GM21825 (cell line): ENCODE measurements at regions not wholly inside any gene's neighbourhood (a gene's known extent, or its start where the extent isn't known, plus 50 kb on each side); places are given as distances from the start of the nearest gene placed in this dataset.
"Not testable (repeated sequence)": the region's sequence is repeated elsewhere in the genome, so short reads cannot be mapped to it uniquely, and the experiment has no call there.

Source experiments
- ATAC-seq: cut with Tn5 transposase; IDR thresholded peaks from one replicate; pipeline ENCODE4 v1.9.1; 2021; ENCODE audit warnings: mild to moderate bottlenecking, moderate library complexity; ENCODE audit not compliant: unreplicated experiment

DNA sequence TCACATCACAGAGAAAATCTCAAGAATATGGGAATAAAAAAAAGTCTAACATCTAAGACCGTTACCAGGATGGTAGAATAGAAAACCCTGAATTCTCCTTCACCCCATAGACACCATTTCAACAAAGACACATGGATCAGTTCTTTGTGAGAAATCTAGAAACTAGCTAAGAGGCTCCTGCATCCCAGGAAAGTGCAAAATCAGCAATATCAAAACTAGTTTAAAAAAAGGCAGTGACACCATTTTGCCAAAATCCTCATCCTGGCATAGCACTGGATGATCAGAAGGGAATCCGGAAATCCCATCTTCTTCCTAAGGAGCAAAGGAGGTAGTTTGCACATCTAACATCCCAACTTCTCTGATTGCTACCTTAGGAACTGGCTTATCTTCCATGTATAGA is 88.9 kb upstream of the MAGEE2 start:
- no peak for ATAC-seq

DNA sequence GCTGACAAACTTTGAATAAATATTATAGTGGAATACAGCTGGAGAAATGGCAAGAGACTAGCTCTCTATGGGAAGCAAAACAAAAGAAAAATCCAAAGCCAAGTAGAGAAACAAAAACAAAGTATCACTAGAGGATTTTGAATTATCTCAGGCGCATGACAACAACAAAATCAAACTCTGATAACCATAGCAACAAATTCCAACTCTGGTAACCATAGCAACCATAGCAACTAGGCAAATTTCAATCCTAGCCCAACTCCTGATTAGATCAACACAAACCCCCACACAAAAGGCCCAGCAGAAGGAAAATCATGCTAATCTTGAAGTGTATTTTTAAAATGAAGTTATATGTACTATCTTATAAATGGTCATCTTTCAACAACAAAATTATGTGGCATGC is 98.4 kb upstream of the MAGEE2 start:
- ATAC-seq, result no peak

DNA sequence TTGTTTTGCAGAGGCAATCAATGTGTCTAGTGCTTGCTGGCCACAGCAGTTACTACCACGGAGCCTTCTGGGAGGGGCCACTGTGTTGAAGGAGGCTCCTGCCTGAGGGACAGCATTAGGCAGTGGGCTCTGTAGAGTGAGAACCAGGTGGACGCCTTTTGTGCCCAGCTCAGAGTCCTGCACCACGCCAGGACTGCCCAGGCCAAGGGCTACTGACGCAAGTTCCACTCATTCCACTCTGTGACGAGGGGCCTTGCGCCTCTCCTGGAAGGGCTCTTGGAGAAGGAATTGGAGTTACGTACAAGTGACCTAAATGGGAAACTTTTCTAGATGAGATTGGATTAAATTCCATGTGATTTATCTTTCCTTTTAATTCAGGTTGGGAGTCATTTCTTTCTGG is 102.8 kb upstream of the MAGEE2 start:
- ATAC-seq, result no peak

DNA sequence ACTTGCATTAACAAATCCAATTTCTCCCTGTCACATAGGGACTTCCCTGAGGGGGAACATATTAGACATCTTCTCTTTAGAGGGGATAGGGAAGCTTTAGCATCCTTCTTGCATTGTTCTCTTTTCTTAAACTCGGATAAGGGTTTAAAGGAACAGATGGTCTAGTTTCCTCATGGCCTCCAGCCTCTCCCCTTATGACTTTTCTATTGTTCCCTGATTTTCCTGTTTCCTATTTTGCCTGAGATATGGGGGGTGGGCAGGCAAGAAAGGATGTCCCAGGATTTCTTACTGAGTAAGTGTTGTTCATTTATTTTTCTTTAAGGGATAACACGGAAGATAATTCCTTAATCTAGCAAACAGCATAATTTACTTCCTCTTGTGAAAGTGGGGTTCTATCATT is 107.7 kb upstream of the MAGEE2 start:
- ATAC-seq, result no peak

DNA sequence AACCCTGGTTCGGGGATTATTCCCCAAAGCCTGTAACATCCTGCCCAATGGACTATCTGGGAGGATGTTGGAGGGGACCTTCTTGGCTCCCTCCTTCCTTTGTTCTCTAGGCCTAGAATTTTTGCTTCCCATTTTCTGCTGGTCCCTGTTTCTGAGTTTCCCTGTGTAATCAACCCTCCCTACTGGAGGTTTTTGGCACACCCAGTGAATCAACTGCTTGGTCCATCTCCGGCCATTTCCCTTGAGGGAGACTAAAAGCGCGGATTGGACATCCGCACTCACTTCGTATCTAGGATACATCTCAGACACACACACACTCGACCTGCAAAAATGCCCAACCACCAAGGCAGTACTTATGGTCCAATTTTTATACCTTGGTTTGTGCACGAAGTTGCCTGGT is 108.2 kb upstream of the MAGEE2 start:
- ATAC-seq, result no peak

DNA sequence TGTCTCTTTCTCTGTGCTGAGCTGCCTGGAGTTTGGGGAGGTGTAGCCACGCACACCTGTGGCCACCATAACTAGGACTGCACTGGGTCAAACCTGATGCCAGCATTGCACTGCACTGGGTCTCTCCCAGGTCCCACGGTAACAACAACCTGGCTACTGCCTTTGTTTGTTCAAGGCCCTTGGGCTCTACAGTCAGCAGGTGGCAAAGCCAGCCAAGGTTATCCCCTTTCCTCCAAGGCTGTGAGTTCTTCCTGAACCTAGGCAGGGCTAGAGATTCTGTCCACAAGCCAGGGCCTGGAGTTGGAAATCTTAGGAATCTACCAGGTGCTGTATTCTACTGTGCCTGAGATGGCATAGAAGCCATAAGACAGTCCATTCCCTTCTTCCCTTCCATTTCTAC is 126.7 kb upstream of the MAGEE2 start:
- no peak for ATAC-seq

DNA sequence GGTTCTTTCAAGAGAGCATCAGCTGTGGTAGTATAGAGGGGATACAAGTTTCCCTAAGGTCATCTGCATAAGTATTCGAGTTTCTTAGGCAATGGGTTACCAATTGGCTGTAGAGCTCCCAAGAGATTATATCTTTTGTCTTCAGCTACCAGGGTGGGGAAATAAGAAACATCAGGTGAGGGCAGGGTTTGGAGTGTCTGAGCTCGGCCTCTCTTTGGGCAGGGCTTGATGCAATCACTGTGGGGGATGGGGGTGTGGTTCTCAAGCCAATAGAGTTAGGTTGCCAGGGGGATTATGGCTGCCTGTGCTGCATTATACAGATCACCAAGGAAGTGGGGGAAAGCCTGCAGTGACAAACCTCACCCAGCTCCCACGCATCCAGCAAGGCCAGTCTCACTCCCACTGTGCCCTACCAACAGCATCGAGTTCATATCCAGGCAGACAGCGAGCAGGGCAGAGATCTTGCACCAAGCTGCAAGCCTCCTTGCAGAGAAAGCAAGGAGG is 172.1 kb upstream of the MAGEE2 start:
- no peak for ATAC-seq

DNA sequence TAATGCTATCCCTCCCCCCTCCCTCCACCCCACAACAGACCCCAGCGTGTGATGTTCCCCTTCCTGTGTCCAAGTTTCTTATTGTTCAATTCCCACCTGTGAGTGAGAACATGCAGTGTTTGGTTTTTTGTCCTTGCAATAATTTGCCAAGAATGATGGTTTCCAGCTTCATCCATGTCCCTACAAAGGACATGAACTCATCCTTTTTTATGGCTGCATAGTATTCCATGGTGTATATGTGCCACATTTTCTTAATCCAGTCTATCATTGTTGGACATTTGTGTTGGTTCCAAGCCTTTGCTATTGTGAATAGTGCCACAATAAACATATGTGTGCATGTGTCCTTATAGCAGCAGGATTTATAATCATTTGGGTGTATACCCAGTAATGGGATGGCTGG is 176.3 kb upstream of the MAGEE2 start:
- not testable (repeated sequence) for ATAC-seq

DNA sequence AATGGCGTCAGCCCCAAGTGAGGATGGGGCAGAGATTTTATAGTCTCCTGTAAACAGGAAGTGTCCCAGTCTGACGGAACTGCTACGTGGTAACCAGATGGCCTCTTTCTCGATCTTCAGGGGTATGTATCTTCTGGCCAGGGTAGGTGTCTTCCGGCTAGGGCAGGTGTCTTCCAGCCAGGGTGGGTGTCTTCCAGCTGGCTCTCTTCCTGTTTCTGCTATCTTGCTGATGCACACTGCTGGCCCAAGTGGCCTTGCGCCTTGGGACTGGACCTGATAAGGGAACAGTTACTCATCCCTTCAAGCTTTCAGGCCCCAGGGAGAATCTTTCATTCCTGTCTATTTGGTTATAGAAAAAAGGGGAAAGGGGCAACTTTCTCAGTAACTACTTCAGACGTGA is 178.7 kb upstream of the MAGEE2 start:
- ATAC-seq, result no peak

DNA sequence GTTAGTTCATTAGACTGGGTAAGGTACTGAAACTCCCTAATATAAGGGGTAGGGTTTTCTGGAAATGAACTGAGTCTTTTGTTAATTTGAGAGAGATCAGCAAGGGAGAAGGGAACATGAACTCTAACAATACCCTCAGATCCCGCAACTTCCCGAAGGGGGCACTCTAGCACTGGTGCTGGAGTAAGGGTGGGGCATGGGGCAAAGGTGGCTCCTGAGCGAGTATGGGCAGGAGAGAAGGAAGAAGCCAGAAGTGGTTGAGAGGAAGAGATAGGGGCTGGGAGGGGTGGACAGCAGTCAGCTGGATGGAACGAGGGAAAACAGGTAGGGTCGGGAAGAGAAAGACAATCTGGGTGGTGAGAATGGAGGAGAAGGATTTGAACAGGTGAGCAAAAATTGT is 183.2 kb upstream of the MAGEE2 start:
- ATAC-seq, result no peak

DNA sequence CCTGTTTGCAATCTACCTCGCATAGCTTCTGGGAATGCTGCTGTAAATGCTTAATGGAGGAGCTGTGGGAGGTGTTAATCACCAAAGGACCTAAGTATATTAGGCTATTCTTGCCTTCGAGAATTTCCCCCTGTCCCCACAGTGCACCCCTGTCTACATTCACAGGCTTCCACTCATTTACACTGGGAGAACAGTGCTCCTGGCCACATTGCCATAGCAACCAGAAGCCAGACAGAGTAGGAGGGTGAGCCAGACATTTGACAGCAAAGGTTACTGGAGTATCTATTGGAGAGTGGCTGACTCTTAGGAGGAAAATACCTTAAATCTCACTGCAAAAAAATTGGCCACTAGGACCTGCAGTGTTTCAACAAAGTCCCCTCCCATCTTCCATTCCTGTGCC is 185.9 kb upstream of the PBDC1 start:
- no peak for ATAC-seq

DNA sequence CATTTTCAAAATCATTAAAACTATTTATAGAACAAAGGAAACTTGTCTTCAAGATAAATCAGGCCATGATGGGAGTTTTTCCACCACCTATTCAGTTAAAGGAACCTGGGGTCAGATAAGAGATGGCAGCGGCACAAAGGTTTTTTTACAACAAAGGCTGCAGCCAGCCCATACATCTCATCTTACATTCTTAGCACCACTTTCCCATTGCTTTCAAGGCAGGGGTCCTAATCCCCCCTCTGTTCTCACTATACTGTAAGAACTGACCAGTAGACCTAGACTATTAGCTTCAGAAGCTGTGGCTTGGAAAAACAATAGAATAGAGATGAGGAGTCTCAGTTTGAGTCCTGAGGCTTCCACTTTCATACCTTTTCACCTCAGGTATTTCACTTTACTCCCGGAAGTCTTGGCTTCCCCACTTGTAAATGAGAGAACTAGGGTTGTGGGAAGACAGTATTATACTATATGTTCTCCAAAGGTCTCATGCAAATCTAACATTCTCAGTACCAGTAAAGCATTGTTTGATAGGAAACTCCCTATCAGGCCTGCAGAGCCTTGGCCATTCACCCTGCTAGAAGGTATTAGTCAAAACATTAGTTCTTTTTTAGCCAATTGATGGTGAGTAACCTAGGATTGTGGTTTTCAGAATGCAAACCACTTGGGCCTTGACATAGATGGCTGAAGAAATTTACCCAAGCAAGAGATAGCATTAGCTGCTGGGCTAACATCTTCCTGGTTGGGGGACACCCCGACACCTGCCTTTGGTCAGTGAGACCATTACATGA is 182.9 kb upstream of the PBDC1 start:
- ATAC-seq, result peak; percentile 83

DNA sequence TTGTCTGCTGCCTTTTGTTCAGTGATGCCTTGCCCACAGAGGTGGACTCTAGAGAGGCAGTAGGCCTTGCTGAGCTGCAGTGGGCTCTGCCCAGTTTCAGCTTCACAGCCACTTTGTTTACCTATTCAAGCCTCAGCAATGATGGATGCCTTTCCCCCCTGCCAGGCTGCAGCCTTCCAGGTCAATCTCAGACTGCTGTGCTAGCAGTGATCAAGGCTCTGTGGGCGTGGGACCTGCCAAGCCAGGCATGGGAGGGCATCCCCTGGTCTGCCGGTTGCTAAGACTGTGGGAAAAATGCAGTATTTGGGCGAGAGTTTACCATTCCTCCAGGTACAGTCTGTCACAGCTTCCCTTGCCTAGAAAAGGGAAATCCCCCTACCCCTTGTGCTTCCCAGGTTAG is 175.2 kb upstream of the PBDC1 start:
- no peak for ATAC-seq

DNA sequence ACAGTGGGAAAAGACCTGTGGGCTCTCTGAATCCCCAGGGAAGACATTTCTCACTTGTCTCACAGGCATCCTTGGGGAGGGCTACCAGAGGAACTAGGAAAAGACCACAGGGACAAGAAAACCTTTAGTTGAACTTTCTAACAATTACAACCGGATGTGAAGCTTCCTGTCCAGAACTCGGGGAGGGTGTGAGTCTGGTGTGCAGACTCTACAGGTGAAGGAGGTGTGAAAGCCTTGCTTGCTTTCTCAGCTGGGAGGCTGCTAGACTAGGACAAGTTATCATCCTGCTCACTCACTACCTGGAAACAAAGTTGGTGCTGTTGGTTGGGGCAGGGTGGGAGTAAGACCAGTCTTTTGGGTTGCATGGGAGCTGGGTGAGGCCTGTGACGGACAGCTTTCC is 158.5 kb upstream of the PBDC1 start:
- no peak for ATAC-seq

DNA sequence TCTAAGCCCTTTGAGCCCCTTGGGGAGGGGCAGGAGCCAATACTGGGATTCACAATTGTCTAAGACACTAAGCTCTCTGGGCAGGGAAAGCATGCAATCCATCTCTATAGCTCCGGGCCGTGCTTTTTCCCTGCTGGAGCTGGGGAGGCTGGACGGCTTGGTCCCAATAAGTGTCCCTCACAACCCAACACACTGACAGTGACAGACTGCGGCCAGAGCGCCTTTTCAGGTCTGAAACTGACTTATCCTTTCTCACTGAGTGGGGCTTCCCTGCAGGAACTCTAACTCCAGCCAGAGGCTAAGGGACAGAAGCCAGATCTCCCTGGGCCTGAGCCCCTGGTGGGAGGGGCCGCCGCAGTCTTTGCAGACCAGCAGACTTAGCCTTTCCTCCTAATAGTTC is 146.6 kb upstream of the PBDC1 start:
- ATAC-seq, result no peak

DNA sequence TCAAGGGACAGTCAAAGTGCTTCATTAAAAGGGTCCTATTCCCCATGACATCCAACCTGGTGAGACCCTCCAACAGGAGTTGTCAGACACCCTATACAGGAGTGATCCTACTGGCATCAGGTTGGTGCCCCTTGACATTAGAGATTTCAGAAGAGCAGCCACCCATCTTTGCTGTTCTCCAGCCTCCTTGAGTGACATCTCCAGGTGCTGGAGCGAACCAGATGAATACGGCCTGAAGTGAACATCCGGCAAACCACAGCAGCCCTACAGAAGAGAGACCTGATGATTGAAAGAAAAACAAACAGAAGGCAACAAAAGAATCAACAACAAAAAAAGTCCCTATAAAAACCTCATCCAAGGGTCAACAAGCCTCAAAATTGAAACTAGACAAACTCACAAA is 146.1 kb upstream of the PBDC1 start:
- no peak for ATAC-seq

DNA sequence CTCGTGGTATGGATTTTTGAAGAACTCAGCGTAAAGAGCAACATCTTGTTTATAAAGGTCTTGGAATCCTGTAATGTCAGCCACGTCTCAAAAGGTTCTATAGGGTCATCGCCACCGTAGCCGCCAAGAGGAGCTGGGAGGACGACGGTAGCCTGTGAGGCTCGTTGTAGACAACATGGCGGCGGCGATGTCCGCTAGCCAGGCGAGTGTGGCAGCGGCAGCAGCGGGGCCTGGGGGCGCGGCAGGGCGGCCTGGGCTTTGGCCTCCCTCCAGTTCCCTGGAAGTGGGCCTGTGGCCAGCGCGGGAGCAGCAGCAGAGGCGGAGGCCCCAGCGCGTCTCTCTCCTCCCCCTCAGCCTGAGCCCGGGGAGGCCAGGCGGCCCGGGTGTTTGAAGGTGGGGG is 143.5 kb upstream of the PBDC1 start:
- ATAC-seq, result no peak

DNA sequence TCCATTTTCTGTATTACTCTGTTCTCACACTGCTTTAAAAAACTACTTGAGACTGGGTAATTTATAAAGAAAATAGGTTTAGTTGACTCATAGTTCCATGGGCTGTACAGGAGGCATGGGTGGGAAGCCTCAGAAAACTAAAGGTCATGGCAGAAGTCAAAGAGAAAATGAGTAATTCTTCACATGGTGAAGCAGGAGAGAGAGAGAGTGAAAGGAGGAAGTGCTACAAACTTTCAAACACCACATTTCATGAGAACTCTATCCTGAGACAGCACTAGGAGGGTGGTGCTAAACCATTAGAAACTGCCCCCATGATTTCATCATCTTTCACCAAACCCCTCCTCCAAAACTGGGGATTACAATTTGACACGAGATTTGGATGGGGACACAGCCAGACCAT is 108.0 kb upstream of the PBDC1 start:
- no peak for ATAC-seq

DNA sequence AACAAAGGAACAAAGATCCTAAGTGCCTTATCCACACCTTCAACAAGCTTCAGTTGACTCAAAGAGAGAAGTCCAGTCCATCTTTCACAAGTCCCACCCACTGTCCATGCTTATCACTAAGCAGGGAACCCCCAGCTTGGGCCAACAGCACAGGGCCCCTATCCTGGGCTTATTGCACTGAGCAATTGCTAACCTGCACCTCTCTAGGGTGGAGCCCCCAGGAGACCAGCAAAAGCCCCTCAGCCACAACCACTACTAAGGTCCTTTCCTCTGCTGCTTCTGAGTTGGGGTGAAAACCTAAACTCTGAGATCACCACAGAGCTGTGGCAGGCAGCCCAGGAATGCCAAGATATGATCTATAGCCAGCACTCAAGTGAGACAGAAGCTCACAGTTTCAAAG is 96.7 kb upstream of the PBDC1 start:
- ATAC-seq, result no peak

DNA sequence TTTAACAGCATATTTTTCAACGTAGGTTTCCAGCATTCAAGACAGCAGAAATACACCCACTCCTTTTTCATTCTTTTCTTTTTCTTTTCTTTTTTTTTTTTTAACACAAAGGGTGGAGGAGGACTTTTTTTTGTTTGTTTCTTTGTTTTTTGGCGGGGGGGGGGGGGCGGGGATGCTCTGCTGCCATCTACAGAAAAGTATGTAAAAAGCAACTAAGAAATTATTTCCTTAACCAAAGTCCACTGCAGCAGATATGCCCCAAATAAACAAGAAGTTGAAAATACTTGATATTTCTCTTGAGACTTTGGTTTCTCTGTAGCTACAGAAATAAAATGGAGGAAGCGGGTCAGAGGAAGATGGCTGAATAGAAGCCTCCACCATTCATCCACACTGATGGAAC is 63.2 kb upstream of the PBDC1 start:
- ATAC-seq, result no peak
